HEK293 (cell line): ENCODE measurements at regions not wholly inside any gene's neighbourhood (a gene's known extent, or its start where the extent isn't known, plus 50 kb on each side); places are given as distances from the start of the nearest gene placed in this dataset.

ENCODE experiments used
- CTCF ChIA-PET: fragments of 350-600 bp; formaldehyde crosslinking; extraction: SDS; loops from one replicate; lab custom pipeline; 2021; ENCODE audit warnings: antibody characterized with exemption; lab: Yijun Ruan, JAX
- POLR2A ChIA-PET: fragments of 300-600 bp; formaldehyde crosslinking; extraction: SDS; loops from one replicate; lab custom pipeline; 2020; ENCODE audit warnings: antibody characterized with exemption, inconsistent platforms; lab: Yijun Ruan, JAX
- H3K27ac ChIP-seq: fragments of 200-500 bp; sonication (Bioruptor generic); 2 replicates; pipeline ENCODE4 v1.5.1; 2014; ENCODE audit warnings: low read depth, low read length, control low read depth, inconsistent platforms; ENCODE audit errors: extremely low read depth
- H3K36me3 ChIP-seq, 2 experiments: fragments of 200-500 bp in 1 of 2; sonication (Bioruptor generic) in 1 of 2; 1 replicate in 1 of 2; 2 replicates in 1 of 2; pipeline ENCODE4 v1.5.1; 2014 to 2017; ENCODE audit warnings: inconsistent platforms in 2 of 2, low read length in 2 of 2; ENCODE audit not compliant: control insufficient read depth in 2 of 2, insufficient read depth in 1 of 2
- H3K4me1 ChIP-seq: fragments of 200-500 bp; sonication (Bioruptor generic); 2 replicates; pipeline ENCODE4 v1.5.1; 2014; ENCODE audit warnings: mild to moderate bottlenecking, low read length, inconsistent platforms; ENCODE audit not compliant: control insufficient read depth, insufficient read depth
- H3K4me3 ChIP-seq: 2 replicates; pipeline ENCODE4 v1.5.1; 2011; ENCODE audit warnings: low read depth, mild to moderate bottlenecking, control low read depth, low read length, moderate library complexity
- H3K9me3 ChIP-seq: fragments of 200-500 bp; sonication (Bioruptor generic); 2 replicates; pipeline ENCODE4 v1.5.1; 2014; ENCODE audit warnings: low read depth, low read length, inconsistent platforms; ENCODE audit not compliant: control insufficient read depth, insufficient read depth
- EGR2 ChIP-seq: fragments of 450-650 bp; formaldehyde crosslinking; IDR thresholded peaks from 2 replicates; pipeline ENCODE4 v1.5.1; 2016; ENCODE audit warnings: low read depth, missing biosample characterization, missing genetic modification characterization
- GLIS2 ChIP-seq: fragments of 450-650 bp; formaldehyde crosslinking; IDR thresholded peaks from 2 replicates; pipeline ENCODE4 v1.5.1; 2016; ENCODE audit warnings: missing biosample characterization, missing genetic modification characterization
- INSM2 ChIP-seq: fragments of 450-650 bp; formaldehyde crosslinking; IDR thresholded peaks from 2 replicates; pipeline ENCODE4 v1.5.1; 2016; ENCODE audit warnings: missing biosample characterization, missing genetic modification characterization
- MZF1 ChIP-seq: fragments of 450-650 bp; formaldehyde crosslinking; IDR thresholded peaks from 2 replicates; pipeline ENCODE4 v1.5.1; 2017; ENCODE audit warnings: missing biosample characterization, missing genetic modification characterization, borderline replicate concordance
- OVOL3 ChIP-seq: fragments of 450-650 bp; formaldehyde crosslinking; IDR thresholded peaks from 2 replicates; pipeline ENCODE4 v1.5.1; 2016; ENCODE audit warnings: missing biosample characterization, missing genetic modification characterization
- SALL2 ChIP-seq: fragments of 450-650 bp; formaldehyde crosslinking; IDR thresholded peaks from 2 replicates; pipeline ENCODE4 v1.5.0; 2017; ENCODE audit warnings: missing biosample characterization, mild to moderate bottlenecking, missing genetic modification characterization, borderline replicate concordance
- SP2 ChIP-seq: fragments of 450-650 bp; formaldehyde crosslinking; IDR thresholded peaks from 2 replicates; pipeline ENCODE4 v1.5.1; 2016; ENCODE audit warnings: missing biosample characterization, missing genetic modification characterization
- SP7 ChIP-seq: fragments of 450-650 bp; formaldehyde crosslinking; IDR thresholded peaks from 2 replicates; pipeline ENCODE4 v1.5.1; 2016; ENCODE audit warnings: missing biosample characterization, missing genetic modification characterization
- ZBTB48 ChIP-seq: fragments of 450-650 bp; formaldehyde crosslinking; IDR thresholded peaks from 2 replicates; pipeline ENCODE4 v1.5.1; 2016; ENCODE audit warnings: missing biosample characterization, missing genetic modification characterization
- ZNF10 ChIP-seq: fragments of 450-650 bp; formaldehyde crosslinking; IDR thresholded peaks from 2 replicates; pipeline ENCODE4 v1.5.1; 2017; ENCODE audit warnings: missing biosample characterization, missing genetic modification characterization
- ZNF112 ChIP-seq: fragments of 450-650 bp; formaldehyde crosslinking; IDR thresholded peaks from 2 replicates; pipeline ENCODE4 v1.5.0; 2017; ENCODE audit warnings: missing biosample characterization, missing genetic modification characterization
- ZNF184 ChIP-seq: fragments of 450-650 bp; IDR thresholded peaks from 2 replicates; pipeline ENCODE4 v1.5.1; 2018; ENCODE audit warnings: missing biosample characterization, mild to moderate bottlenecking, missing genetic modification characterization
- ZNF221 ChIP-seq: fragments of 450-650 bp; formaldehyde crosslinking; IDR thresholded peaks from 2 replicates; pipeline ENCODE4 v1.5.1; 2017; ENCODE audit warnings: missing biosample characterization, missing genetic modification characterization, borderline replicate concordance
- ZNF223 ChIP-seq: fragments of 450-650 bp; formaldehyde crosslinking; IDR thresholded peaks from 2 replicates; pipeline ENCODE4 v1.5.1; 2016; ENCODE audit warnings: missing biosample characterization, missing genetic modification characterization
- ZNF23 ChIP-seq: fragments of 450-650 bp; formaldehyde crosslinking; IDR thresholded peaks from 2 replicates; pipeline ENCODE4 v1.5.1; 2016; ENCODE audit warnings: missing biosample characterization, missing genetic modification characterization, borderline replicate concordance
- ZNF324 ChIP-seq: fragments of 450-650 bp; formaldehyde crosslinking; IDR thresholded peaks from 2 replicates; pipeline ENCODE4 v1.5.1; 2016; ENCODE audit warnings: missing biosample characterization, missing genetic modification characterization
- ZNF366 ChIP-seq: fragments of 450-650 bp; formaldehyde crosslinking; conservative IDR thresholded peaks from 2 replicates; pipeline ENCODE4 v1.5.1; 2016; ENCODE audit warnings: missing biosample characterization, missing genetic modification characterization
- ZNF529 ChIP-seq: fragments of 450-650 bp; formaldehyde crosslinking; IDR thresholded peaks from 2 replicates; pipeline ENCODE4 v1.5.1; 2017; ENCODE audit warnings: missing genetic modification characterization, missing biosample characterization; ENCODE audit not compliant: insufficient replicate concordance
- ZNF549 ChIP-seq: fragments of 450-650 bp; IDR thresholded peaks from 2 replicates; pipeline ENCODE4 v1.5.1; 2018; ENCODE audit warnings: missing biosample characterization, missing genetic modification characterization, mild to moderate bottlenecking, inconsistent platforms, moderate library complexity
- ZNF626 ChIP-seq: fragments of 450-650 bp; sonication (Bioruptor Pico); formaldehyde crosslinking; IDR thresholded peaks from 2 replicates; pipeline ENCODE4 v1.5.1; 2018; ENCODE audit warnings: missing biosample characterization, missing genetic modification characterization, inconsistent platforms
- ZSCAN16 ChIP-seq: fragments of 450-650 bp; formaldehyde crosslinking; IDR thresholded peaks from 2 replicates; pipeline ENCODE4 v1.5.1; 2016; ENCODE audit warnings: missing biosample characterization, missing genetic modification characterization
- TF ChIP-seq, protein P1 (sequence below): fragments of 450-650 bp; formaldehyde crosslinking; optimal IDR thresholded peaks from 2 replicates; pipeline ENCODE3; 2016; ENCODE audit warnings: missing biosample characterization, mild to moderate bottlenecking, missing genetic modification characterization
- TF ChIP-seq, protein P2 (sequence below): fragments of 450-650 bp; formaldehyde crosslinking; IDR thresholded peaks from 2 replicates; pipeline ENCODE4 v1.5.1; 2016; ENCODE audit warnings: missing biosample characterization, missing genetic modification characterization

DNA sequence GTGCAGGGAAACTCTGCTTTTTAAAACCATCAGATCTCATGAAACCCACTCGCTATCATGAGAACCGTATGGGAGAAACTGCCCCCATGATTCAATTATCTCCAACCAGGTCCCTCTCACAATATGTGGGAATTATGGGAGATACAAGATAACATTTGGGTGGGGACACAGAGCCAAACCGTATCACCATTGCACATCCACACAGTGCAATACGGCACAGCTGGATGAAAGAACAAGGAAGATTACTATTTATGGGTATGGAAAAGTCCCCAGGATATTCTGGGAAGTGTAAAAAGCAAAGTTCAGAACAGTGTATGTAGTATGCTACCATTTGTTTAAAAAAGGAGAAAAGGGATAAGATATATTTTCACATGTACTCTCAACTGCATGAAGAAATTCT lies 290.1 kb downstream of the PIK3C3 start:
- H3K9me3 ChIP-seq: no peaks in the 10 kb centered on the region
- H3K4me1 ChIP-seq: no peaks in the 10 kb centered on the region
- H3K4me3 ChIP-seq: no peak overlapping the region
- ChIA-PET CTCF (interaction anchor here (0.5 to 0.7 kb wide), 2 partner anchors 131 to 357 kb away, joined by 3 to 5 read pairs; no protein-coding TSS in a partner anchor), POLR2A (no interaction called here)
- TF ChIP-seq ZNF23 (tag by site-specific recombination): no peak
- TF ChIP-seq, protein P1, sequence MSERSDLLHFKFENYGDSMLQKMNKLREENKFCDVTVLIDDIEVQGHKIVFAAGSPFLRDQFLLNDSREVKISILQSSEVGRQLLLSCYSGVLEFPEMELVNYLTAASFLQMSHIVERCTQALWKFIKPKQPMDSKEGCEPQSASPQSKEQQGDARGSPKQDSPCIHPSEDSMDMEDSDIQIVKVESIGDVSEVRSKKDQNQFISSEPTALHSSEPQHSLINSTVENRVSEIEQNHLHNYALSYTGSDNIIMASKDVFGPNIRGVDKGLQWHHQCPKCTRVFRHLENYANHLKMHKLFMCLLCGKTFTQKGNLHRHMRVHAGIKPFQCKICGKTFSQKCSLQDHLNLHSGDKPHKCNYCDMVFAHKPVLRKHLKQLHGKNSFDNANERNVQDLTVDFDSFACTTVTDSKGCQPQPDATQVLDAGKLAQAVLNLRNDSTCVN (tag by site-specific recombination): no peak
- TF ChIP-seq ZNF366 (tag by site-specific recombination): no peak
- no peak for TF ChIP-seq ZNF221
- no peak for TF ChIP-seq ZNF112 (tag by site-specific recombination)
- no peaks in the 10 kb centered on the region for H3K36me3 ChIP-seq
- H3K27ac ChIP-seq: no peak overlapping the region

- no peaks in the 10 kb centered on the region for H3K9me3 ChIP-seq
- no peaks in the 10 kb centered on the region for H3K36me3 ChIP-seq
- CTCF ChIA-PET: no interaction called here
- POLR2A ChIA-PET: no interaction called here
- H3K4me3 ChIP-seq: no peak overlapping the region
- no peak for TF ChIP-seq SP2 (tag by site-specific recombination)
- TF ChIP-seq OVOL3 (tag by site-specific recombination): no peak
- TF ChIP-seq GLIS2 (tag by site-specific recombination): no peak
- TF ChIP-seq ZNF184 (tag by site-specific recombination): no peak
- H3K27ac ChIP-seq: no peak overlapping the region
- no peaks in the 10 kb centered on the region for H3K4me1 ChIP-seq
Measured at GRCh38 chr18:42255908-42256765, 301.1 kb downstream of the PIK3C3 start.

DNA sequence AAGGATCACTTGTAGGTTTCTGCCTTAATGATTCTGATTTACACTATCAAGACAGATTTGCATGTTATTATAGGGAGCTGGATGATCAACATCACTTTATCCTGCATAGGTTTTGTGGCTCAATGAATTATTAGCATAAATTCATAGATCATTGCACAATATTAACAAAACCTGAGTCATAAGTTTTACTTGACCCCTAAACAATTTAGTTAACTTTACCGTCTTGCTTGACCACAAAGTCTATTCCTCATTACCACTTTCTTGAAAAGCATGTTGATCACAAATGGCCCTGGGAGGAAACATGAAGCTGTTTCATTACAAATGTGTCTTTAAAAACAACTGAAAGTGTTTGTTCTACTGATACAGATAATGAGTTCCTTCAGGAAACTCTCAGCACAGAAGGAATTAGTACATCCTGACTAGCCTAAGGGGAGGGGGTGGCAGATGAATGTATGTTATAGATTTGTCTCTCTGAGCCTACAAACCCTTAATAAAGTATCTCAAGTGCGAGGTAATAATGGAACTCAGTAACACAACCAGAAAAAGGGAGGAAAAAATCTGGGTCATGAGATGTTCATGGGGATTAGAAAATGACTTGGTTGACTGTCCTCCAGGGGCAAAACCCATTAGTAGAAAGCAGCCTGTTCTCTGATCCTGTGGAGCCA lies 303.4 kb downstream of the PIK3C3 start:
- no peak overlapping the region for H3K4me3 ChIP-seq
- TF ChIP-seq EGR2 (tag by site-specific recombination) (no peak), ZNF549 (tag by site-specific recombination) (no peak), ZBTB48 (tag by site-specific recombination) (no peak)
- CTCF ChIA-PET: no interaction called here

DNA sequence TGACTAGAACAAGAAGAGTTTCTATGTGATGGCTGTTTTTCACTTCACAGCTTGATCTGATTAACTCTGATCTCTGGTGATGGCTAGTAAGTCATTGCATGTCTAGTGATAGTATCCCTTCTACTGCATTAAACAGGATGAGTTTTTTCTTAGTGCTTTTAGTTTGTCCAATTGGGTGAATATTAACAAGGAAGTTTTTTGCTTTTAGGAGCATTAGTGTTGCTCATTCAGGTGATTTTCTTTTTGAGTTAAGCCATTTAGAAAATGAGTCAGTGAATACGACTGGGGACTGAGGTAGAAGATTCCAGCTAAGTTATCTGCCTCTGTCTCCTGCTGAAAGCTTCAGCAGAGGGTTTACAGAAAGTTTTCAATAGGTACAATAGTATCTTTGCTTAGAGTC lies 306.7 kb downstream of the PIK3C3 start:
- no peaks in the 10 kb centered on the region for H3K36me3 ChIP-seq
- no peaks in the 10 kb centered on the region; the same call in 1 of the 2 replicates for H3K9me3 ChIP-seq
- no peak overlapping the region for H3K27ac ChIP-seq
- no peak overlapping the region for H3K4me3 ChIP-seq
- ChIA-PET POLR2A (no interaction called here), CTCF (no interaction called here)
- no peaks in the 10 kb centered on the region for H3K4me1 ChIP-seq
- TF ChIP-seq ZNF223 (tag by site-specific recombination): no peak
- TF ChIP-seq INSM2 (tag by site-specific recombination): no peak
- TF ChIP-seq ZNF626: no peak
- TF ChIP-seq SP7: no peak
- TF ChIP-seq ZNF529: no peak
- TF ChIP-seq ZNF324: no peak
- no peak for TF ChIP-seq ZNF10
- no peak for TF ChIP-seq ZSCAN16 (tag by site-specific recombination)
- TF ChIP-seq SALL2 (tag by site-specific recombination): no peak
- TF ChIP-seq ZNF549 (tag by site-specific recombination): no peak
- TF ChIP-seq MZF1 (tag by site-specific recombination): no peak
- TF ChIP-seq, protein P2, sequence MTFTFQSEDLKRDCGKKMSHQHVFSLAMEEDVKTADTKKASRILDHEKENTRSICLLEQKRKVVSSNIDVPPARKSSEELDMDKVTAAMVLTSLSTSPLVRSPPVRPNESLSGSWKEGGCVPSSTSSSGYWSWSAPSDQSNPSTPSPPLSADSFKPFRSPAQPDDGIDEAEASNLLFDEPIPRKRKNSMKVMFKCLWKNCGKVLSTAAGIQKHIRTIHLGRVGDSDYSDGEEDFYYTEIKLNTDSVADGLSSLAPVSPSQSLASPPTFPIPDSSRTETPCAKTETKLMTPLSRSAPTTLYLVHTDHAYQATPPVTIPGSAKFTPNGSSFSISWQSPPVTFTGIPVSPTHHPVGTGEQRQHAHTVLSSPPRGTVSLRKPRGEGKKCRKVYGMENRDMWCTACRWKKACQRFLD (tag by site-specific recombination): no peak

More for the DNA sequence above, 303.4 kb downstream of the PIK3C3 start:
- Histone ChIP-seq H3K27ac (no peak overlapping the region), H3K4me1 (no peaks in the 10 kb centered on the region), H3K36me3 (no peaks in the 10 kb centered on the region), H3K9me3 (no peaks in the 10 kb centered on the region)
- POLR2A ChIA-PET: no interaction called here
